Pancreas (tissue), 10 donors: ENCODE measurements at regions not wholly inside any gene's neighbourhood (a gene's known extent, or its start where the extent isn't known, plus 50 kb on each side); places are given as distances from the start of the nearest gene placed in this dataset.

Experiments
- ATAC-seq, 4 donors: fragments of 200-7000 bp; cut with Tn5 transposase; one replicate each; pipeline versions ENCODE4 v1.8.0 to v1.9.1; 2020; ENCODE audit warnings: mild to moderate bottlenecking in 4 of 4, moderate library complexity in 4 of 4
- DNase-seq, 6 donors: peaks; one replicate each; pipeline ENCODE4 v3.0.0-alpha.2; 2020
- FAIRE-seq: peaks from 2 replicates; lab custom pipeline; 2012; peaks lifted over from hg19 to GRCh38; lab: Jason Lieb, UNC
- H3K27ac ChIP-seq, 4 donors: fragments of 200-600 bp; sonication (generic); 1 replicate in 3 of 4; 2 replicates in 1 of 4; pipeline versions ENCODE4 v1.5.0 to v1.8.0; 2020
- H3K27me3 ChIP-seq, 4 donors: fragments of 200-600 bp; one replicate each; pipeline ENCODE4 v1.8.0; 2021
- H3K36me3 ChIP-seq, 3 donors: fragments of 200-600 bp; sonication (generic) in 1 of 3; one replicate each; pipeline versions ENCODE4 v1.5.0 to v1.8.0; 2020 to 2021
- H3K4me1 ChIP-seq, 3 donors: fragments of 200-600 bp; one replicate each; pipeline ENCODE4 v1.8.0; 2021
- H3K4me3 ChIP-seq, 4 donors: fragments of 200-600 bp; sonication (generic) in 2 of 4; one replicate each; pipeline versions ENCODE4 v1.5.0 to v1.8.0; 2020 to 2021
- H3K9me3 ChIP-seq, 4 donors: fragments of 200-600 bp; one replicate each; pipeline ENCODE4 v1.8.0; 2021
- CTCF ChIP-seq, 4 donors: fragments of 200-600 bp; sonication (generic) in 3 of 4; IDR thresholded peaks; one replicate each; pipeline versions ENCODE4 v1.5.0 to v1.8.0; 2021; ENCODE audit warnings: antibody characterized with exemption in 4 of 4
- WGBS, 2 donors: extraction: QIAGEN DNeasy Blood & Tissue Kit; methylation state at CpG; one replicate each; pipeline ENCODE4 v1.1.7; 2013; 5-methylcytosine and 5-hydroxymethylcytosine counted together
- intact Hi-C, 3 donors: fragments of 100-400 bp; cut with DNase I; formaldehyde crosslinking; loops; one replicate each; pipeline versions ENCODE4 v1.11.1 to v1.14.2; 2022
- donor health status: healthy with polysubstance abuse.
- donor health status: DM: no; HTN: no; CAD: no; lungs with moderate emphysema.
- donor health status: DM: no; HTN: no; CAD: no.
- donor health status: control.
- donor health status: control.
- donor health status: Bipolar disorder and iron deficiency.
- donor health status: DM: yes; HTN: yes; CAD: no.
- donor health status: DM: no; HTN: no; CAD: no.
- donor health status: DM: no; HTN: no; CAD: no.
- donor health status: DM: yes; HTN: yes; CAD: no.

GRCh38 chr4:38371391-38371851 lies 292.6 kb upstream of the KLF3 start:
- Histone ChIP-seq H3K4me1 (no peaks in the 10 kb centered on the region), H3K27ac (peak overlapping the region in 1 of 4 donors; percentile 24), H3K4me3 (no peak overlapping the region), H3K27me3 (no peaks in the 10 kb centered on the region), H3K9me3 (no peaks in the 10 kb centered on the region), H3K36me3 (no peaks in the 10 kb centered on the region)
- intact Hi-C loops, result no loop called here
- no peak for FAIRE-seq
- DNase-seq, result no peak
- TF ChIP-seq CTCF (IDR thresholded peaks at IDR 0.05), result no peak
- ATAC-seq, result peak in 2 of 4 donors; percentile 78 to 82

- intact Hi-C loops, result no loop called here
- Histone ChIP-seq H3K4me3 (no peak overlapping the region), H3K4me1 (no peaks in the 10 kb centered on the region), H3K9me3 (no peaks in the 10 kb centered on the region), H3K27me3 (no peaks in the 10 kb centered on the region), H3K27ac (no peak overlapping the region), H3K36me3 (no peaks in the 10 kb centered on the region)
- DNase-seq (no peak), FAIRE-seq (no peak), ATAC-seq (no peak)
- no peak for TF ChIP-seq CTCF (IDR thresholded peaks at IDR 0.05)
Measured at GRCh38 chr4:38373375-38373774, 290.6 kb upstream of the KLF3 start.

GRCh38 chr4:38377195-38377594 lies 286.8 kb upstream of the KLF3 start:
- H3K9me3 ChIP-seq, result no peaks in the 10 kb centered on the region
- no peak for DNase-seq
- no peaks in the 10 kb centered on the region for H3K4me1 ChIP-seq
- intact Hi-C loops, result no loop called here
- H3K27ac ChIP-seq, result no peak overlapping the region
- 90 to 96% methylated on average over 1 of the region's 1 CpG for WGBS, 2 donors
- no peak overlapping the region for H3K4me3 ChIP-seq
- FAIRE-seq, result no peak
- no peak for TF ChIP-seq CTCF (IDR thresholded peaks at IDR 0.05)
- ATAC-seq, result no peak
- no peaks in the 10 kb centered on the region for H3K36me3 ChIP-seq
- H3K27me3 ChIP-seq, result no peaks in the 10 kb centered on the region

- intact Hi-C loops, result no loop called here
- WGBS, 2 donors, result 44 to 64% methylated on average over 3 of the region's 3 CpGs
- Histone ChIP-seq H3K9me3 (no peaks in the 10 kb centered on the region), H3K4me3 (no peak overlapping the region), H3K27ac (no peak overlapping the region), H3K27me3 (no peaks in the 10 kb centered on the region), H3K36me3 (no peaks in the 10 kb centered on the region), H3K4me1 (peaks cover 0 to under 1% (median 0%) of the 10 kb centered on the region in 3 donors)
- no peak for ATAC-seq
- no peak for DNase-seq
- no peak for FAIRE-seq
- TF ChIP-seq CTCF (IDR thresholded peaks at IDR 0.05), result no peak
Measured at GRCh38 chr4:38378478-38378877, 285.5 kb upstream of the KLF3 start.

- Histone ChIP-seq H3K36me3 (no peaks in the 10 kb centered on the region), H3K9me3 (no peaks in the 10 kb centered on the region), H3K4me1 (peaks cover 11 to 22% (median 21%) of the 10 kb centered on the region in 3 donors), H3K27ac (no peak overlapping the region), H3K4me3 (no peak overlapping the region), H3K27me3 (no peaks in the 10 kb centered on the region)
- no peak for TF ChIP-seq CTCF (IDR thresholded peaks at IDR 0.05)
- WGBS, 2 donors, result 85 to 90% methylated on average over 6 of the region's 6 CpGs
- ATAC-seq (no peak), FAIRE-seq (no peak), DNase-seq (no peak)
- intact Hi-C loops, result loop anchor here in 2 of 3 donors (10.0 kb wide), 3 partner anchors 57 to 293 kb away; partner anchors contain the start of gene KLF3 (in 1 of the 2)
Measured at GRCh38 chr4:38381788-38382187, 282.2 kb upstream of the KLF3 start.
